Smooth muscle cell (in vitro differentiated cells): ENCODE measurements at regions not wholly inside any gene's neighbourhood (a gene's known extent, or its start where the extent isn't known, plus 50 kb on each side); places are given as distances from the start of the nearest gene placed in this dataset.

Experiments
- DNase-seq: peaks from one replicate; lab custom pipeline; 2025; ENCODE audit not compliant: unreplicated experiment; lab: John Stamatoyannopoulos, UW
- H2AFZ ChIP-seq: fragments of 200-600 bp; sonication (generic); 2 replicates; pipeline ENCODE4 v1.6.0; 2016; ENCODE audit warnings: antibody characterized with exemption, low read depth, mild to moderate bottlenecking
- H3F3A ChIP-seq: fragments of 200-600 bp; sonication (generic); 2 replicates; pipeline ENCODE4 v1.6.0; 2017; ENCODE audit warnings: antibody characterized with exemption, low read depth
- H3K27ac ChIP-seq: fragments of 200-600 bp; sonication (generic); 2 replicates; pipeline ENCODE4 v1.5.1; 2016; ENCODE audit warnings: low read depth, mild to moderate bottlenecking
- H3K27me3 ChIP-seq: fragments of 200-600 bp; sonication (generic); 2 replicates; pipeline ENCODE4 v1.6.1; 2016; ENCODE audit warnings: low read depth, mild to moderate bottlenecking
- H3K36me3 ChIP-seq: fragments of 200-600 bp; sonication (generic); 2 replicates; pipeline ENCODE4 v1.5.1; 2016; ENCODE audit warnings: low read depth
- H3K4me1 ChIP-seq: fragments of 200-600 bp; sonication (generic); 2 replicates; pipeline ENCODE4 v1.5.1; 2016; ENCODE audit warnings: low read depth
- H3K4me2 ChIP-seq: fragments of 200-600 bp; sonication (generic); 2 replicates; pipeline ENCODE4 v1.6.0; 2016; ENCODE audit warnings: mild to moderate bottlenecking
- H3K4me3 ChIP-seq: fragments of 200-600 bp; sonication (generic); 2 replicates; pipeline ENCODE4 v1.5.1; 2016; ENCODE audit warnings: mild to moderate bottlenecking
- H3K79me2 ChIP-seq: fragments of 200-600 bp; sonication (generic); 2 replicates; pipeline ENCODE4 v1.6.0; 2016; ENCODE audit warnings: low read depth, mild to moderate bottlenecking
- H3K9ac ChIP-seq: fragments of 200-600 bp; sonication (generic); 2 replicates; pipeline ENCODE4 v1.6.0; 2016; ENCODE audit warnings: low read depth
- H3K9me3 ChIP-seq: fragments of 200-600 bp; sonication (generic); replicated peaks from 2 replicates; pipeline ENCODE4 v1.5.1; 2016; ENCODE audit warnings: low read depth
- H4K20me1 ChIP-seq: fragments of 200-600 bp; sonication (generic); 2 replicates; pipeline ENCODE4 v1.6.0; 2016; ENCODE audit warnings: low read depth
- CTCF ChIP-seq: fragments of 200-600 bp; sonication (generic); IDR thresholded peaks from 2 replicates; pipeline ENCODE4 v1.5.1; 2017; ENCODE audit warnings: borderline replicate concordance, mild to moderate bottlenecking, antibody characterized with exemption; ENCODE audit not compliant: insufficient read depth, poor library complexity, severe bottlenecking
- WGBS: methylation state at CpG from one replicate; pipeline ENCODE4 v1.1.7; 2016; ENCODE audit warnings: low lambda C conversion rate; 5-methylcytosine and 5-hydroxymethylcytosine counted together

- Histone ChIP-seq H3K9me3 (no peaks in the 10 kb centered on the region), H4K20me1 (no peaks in the 10 kb centered on the region), H3K4me2 (peak overlapping the region; percentile 44), H3K4me3 (no peak overlapping the region), H3K27me3 (peaks cover 4% of the 10 kb centered on the region), H3K27ac (no peak overlapping the region), H3F3A (no peaks in the 10 kb centered on the region), H3K9ac (no peak overlapping the region), H2AFZ (no peak overlapping the region), H3K36me3 (no peaks in the 10 kb centered on the region), H3K79me2 (no peaks in the 10 kb centered on the region), H3K4me1 (peaks cover 23% of the 10 kb centered on the region)
- WGBS, result 34% methylated on average over 11 of the region's 11 CpGs
- no peak for TF ChIP-seq CTCF
- DNase-seq, result no peak
Observed at GRCh38 chr4:138659037-138659811, 356.4 kb upstream of the NOCT start.

GRCh38 chr4:138658518-138658917, 357.1 kb upstream of the NOCT start:
- no peak for DNase-seq
- WGBS, result 56% methylated on average over 2 of the region's 2 CpGs
- Histone ChIP-seq H2AFZ (no peak overlapping the region), H4K20me1 (no peaks in the 10 kb centered on the region), H3K4me2 (no peak overlapping the region), H3K9ac (no peak overlapping the region), H3K27ac (no peak overlapping the region), H3K27me3 (peaks cover 4% of the 10 kb centered on the region), H3K4me1 (peaks cover 23% of the 10 kb centered on the region), H3K9me3 (no peaks in the 10 kb centered on the region), H3K36me3 (no peaks in the 10 kb centered on the region), H3K79me2 (no peaks in the 10 kb centered on the region), H3F3A (no peaks in the 10 kb centered on the region), H3K4me3 (no peak overlapping the region)
- TF ChIP-seq CTCF, result no peak

- WGBS, result 94% methylated on average over 3 of the region's 3 CpGs
- no peak overlapping the region for H3K4me2 ChIP-seq
- no peak overlapping the region for H2AFZ ChIP-seq
- no peak overlapping the region for H3K4me3 ChIP-seq
- H3K4me1 ChIP-seq, result peaks cover 23% of the 10 kb centered on the region
- no peaks in the 10 kb centered on the region for H3K79me2 ChIP-seq
- H3K9ac ChIP-seq, result no peak overlapping the region
- TF ChIP-seq CTCF, result no peak
- H3K36me3 ChIP-seq, result no peaks in the 10 kb centered on the region
- no peaks in the 10 kb centered on the region for H3F3A ChIP-seq
- no peak overlapping the region for H3K27ac ChIP-seq
- H3K9me3 ChIP-seq, result no peaks in the 10 kb centered on the region
- no peak for DNase-seq
- H3K27me3 ChIP-seq, result peaks cover 4% of the 10 kb centered on the region
- no peaks in the 10 kb centered on the region for H4K20me1 ChIP-seq
Observed at GRCh38 chr4:138656990-138657389, 358.6 kb upstream of the NOCT start.

GRCh38 chr4:138655985-138656384, 359.6 kb upstream of the NOCT start:
- 88% methylated on average over 3 of the region's 3 CpGs for WGBS
- H3K9me3 ChIP-seq, result no peaks in the 10 kb centered on the region
- no peaks in the 10 kb centered on the region for H4K20me1 ChIP-seq
- no peaks in the 10 kb centered on the region for H3K36me3 ChIP-seq
- H3K27ac ChIP-seq, result no peak overlapping the region
- no peak for DNase-seq
- H3K4me2 ChIP-seq, result no peak overlapping the region
- H2AFZ ChIP-seq, result no peak overlapping the region
- H3K27me3 ChIP-seq, result peaks cover 4% of the 10 kb centered on the region
- no peaks in the 10 kb centered on the region for H3F3A ChIP-seq
- no peaks in the 10 kb centered on the region for H3K79me2 ChIP-seq
- no peak overlapping the region for H3K4me3 ChIP-seq
- peaks cover 23% of the 10 kb centered on the region for H3K4me1 ChIP-seq
- H3K9ac ChIP-seq, result no peak overlapping the region
- no peak for TF ChIP-seq CTCF
